ENCODE measurements at regions not wholly inside any gene's neighbourhood (a gene's known extent, or its start where the extent isn't known, plus 50 kb on each side); places are given as distances from the start of the nearest gene placed in this dataset.

GRCh38 chr14:34347683-34348082 lies 114.4 kb downstream of the SPTSSA start:
- no peak for DNase-seq

DNA sequence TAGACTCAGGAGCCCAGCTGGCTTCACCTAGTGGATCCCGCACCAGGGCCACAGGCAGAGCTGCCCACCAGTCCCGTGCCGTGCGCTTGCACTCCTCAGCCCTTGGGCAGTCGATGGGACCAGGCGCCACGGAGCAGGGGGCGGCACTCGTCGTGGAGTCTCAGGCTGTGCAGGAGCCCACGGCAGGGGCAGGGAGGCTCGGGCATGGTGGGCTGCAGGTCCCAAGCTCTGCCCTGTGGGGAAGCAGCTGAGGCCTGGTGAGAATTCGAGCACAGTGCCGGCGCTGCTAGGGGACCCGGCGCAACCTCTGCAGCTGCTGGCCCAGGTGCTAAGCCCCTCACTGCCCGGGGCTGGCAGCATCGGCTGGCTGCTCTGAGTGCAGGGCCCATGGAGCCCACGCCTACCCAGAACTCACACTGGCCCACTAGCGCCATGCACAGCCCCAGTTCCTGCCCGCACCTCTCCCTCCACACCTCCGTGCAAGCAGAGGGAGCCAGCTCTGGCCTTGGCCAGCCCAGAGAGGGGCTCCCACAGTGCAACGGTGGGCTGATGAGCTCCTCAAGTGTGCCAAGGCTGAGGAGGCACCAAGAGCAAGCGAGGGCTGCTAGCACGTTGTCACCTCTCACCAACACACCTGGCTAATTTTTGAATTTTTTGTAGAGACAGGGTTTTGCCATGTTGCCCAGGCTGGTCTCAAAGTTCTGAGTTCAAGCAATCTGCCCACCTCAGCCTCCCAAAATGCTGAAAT lies 116.1 kb downstream of the SPTSSA start:
- DNase-seq: no peak

GRCh38 chr14:34344318-34344717 lies 117.7 kb downstream of the SPTSSA start:
- no peak for DNase-seq

DNA sequence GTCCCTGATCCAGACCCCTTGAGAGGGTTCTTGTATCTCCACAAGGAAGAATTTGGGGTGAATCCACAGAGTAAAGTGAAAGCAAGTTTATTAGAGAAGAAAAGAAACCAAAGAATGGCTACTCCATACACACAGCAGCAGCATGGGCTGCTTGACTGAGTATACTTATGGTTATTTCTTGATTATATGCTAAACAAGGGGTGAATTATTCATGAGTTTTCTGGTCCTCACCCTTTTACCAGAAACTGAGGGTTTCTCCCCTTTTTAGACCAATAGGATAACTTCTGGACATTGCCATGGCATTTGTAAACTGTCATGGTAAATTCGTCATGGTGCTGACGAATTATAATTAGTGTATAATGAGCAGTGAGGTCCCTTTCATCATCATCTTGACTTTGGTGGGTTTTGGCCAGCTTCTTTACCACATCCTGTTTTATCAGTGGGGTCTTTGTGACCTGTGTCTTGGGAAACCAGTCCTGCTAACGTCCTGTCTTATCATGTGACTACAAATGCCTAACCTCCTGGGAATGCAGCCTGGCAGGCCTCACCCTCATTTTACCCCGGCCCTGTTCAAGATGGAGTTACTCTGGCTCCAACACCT lies 121.9 kb downstream of the SPTSSA start:
- DNase-seq: no peak

DNA sequence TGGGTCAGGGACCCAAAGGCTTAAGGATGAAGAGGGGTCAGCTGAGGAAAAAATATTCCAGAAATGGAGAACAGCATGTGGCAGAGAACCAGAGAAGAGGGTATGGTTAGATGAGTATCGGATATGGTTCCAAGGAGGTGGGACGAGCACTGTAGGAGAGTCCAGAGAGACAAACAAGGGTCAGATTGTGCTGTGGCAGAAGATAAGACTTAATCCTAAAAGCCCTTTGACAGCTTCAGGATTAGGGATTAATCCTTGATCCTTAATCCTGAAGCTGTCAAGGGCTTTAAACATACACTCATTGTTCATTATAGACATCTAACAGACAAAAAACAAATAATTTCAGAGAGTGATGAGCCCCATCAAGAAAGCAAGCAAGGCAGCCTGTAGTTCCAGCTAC lies 124.0 kb downstream of the SPTSSA start:
- DNase-seq: no peak

DNA sequence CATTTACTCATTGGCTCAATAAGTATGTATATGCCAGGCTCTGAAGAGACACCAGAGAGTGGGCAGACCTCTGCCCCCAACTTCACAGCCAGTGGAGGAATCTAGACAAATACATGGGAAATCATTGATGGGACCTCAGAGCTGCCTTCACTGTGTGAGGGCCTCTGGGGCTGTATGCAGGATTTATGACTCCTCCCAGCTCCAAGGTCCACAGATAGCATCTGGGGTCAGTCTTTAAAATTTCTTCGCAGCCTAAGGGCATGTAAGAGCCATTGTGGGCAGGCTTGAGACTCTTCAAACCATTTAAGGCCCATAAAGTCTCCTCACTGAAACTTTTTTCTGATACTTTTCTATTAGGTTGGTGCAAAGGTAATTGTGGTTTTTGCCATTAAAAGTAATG lies 125.5 kb downstream of the SPTSSA start:
- no peak for DNase-seq

DNA sequence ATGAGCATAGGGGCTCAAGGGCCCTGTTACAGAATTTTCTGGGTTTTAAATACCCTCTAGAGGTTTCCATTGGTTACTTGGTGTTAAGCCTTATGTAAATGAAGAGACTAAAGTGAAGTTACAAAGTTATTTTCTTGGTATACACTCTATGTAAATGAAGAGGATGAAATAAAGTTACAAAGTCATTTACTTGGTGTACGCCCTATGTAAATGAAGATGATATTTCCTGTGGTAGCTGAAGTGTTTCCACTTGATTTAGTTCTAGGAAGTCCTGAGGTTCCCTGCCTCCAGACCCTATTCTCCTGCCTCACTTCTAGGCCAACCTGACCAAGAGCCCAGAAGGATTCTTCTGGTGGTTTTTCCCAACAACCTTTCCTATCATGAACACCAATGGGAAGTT lies 126.1 kb downstream of the SPTSSA start:
- DNase-seq: no peak

DNA sequence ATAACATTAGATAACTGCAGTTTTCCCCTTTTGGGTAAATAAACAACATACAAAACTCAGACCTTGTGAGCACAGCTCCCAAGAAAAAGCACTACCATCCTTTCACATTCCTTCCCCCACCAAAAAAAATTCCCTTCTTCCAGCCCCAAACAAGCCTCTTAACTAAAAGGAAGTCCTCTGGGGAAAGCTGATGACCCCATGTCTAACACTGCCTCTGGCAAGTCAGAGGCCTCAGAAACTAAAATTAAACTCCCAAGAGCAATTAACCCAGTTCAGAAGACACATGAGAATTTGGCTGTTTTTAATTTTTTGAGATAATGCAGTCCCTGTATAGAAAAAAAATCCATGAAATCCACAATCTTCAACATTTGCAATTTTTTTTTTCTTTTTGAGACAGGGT lies 127.7 kb downstream of the SPTSSA start:
- DNase-seq: no peak

GRCh38 chr14:34331728-34332623 lies 130.1 kb downstream of the SPTSSA start:
- DNase-seq: peak; percentile 60

GRCh38 chr14:34330846-34331245 lies 131.2 kb downstream of the SPTSSA start:
- DNase-seq: no peak

DNA sequence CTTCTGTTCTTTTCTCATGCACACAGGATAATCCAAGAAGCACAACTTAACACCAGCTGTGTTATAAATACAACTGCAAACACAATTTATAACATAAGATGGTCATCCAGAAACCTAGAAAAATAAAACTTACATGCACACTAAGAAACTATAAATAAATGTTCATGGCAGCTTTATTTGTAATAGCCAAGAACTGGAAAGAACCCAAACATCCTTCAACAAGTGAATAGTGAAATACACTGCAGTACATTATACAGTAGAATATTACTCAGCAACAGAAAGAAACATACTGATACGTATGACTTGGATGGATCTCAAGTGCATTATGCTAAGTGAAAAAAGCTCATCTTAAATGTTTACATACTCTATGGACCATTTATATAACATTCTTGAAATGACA lies 132.7 kb downstream of the SPTSSA start:
- DNase-seq: no peak

- no peak for DNase-seq
These were observed 133.9 kb downstream of the SPTSSA start for GRCh38 chr14:34328178-34328577.

DNA sequence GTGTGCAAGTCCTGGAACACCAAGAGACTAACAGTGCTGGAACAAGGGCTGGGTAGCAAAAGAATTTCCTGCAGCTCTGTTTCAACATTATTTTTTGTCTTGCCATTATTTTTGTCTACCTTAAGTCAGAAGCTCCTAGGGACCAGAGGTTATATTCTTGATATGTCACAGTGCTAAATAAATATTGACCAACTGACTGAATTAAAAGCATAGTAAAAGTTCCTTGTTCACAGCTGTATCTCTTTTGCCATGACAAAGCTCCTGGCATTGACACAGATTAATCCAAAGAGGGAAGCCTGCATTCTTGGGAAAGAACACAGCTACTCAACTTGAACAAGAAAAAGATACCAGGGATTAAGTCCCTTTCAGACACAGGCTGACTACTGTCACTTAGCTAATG lies 136.5 kb downstream of the SPTSSA start:
- no peak for DNase-seq

DNA sequence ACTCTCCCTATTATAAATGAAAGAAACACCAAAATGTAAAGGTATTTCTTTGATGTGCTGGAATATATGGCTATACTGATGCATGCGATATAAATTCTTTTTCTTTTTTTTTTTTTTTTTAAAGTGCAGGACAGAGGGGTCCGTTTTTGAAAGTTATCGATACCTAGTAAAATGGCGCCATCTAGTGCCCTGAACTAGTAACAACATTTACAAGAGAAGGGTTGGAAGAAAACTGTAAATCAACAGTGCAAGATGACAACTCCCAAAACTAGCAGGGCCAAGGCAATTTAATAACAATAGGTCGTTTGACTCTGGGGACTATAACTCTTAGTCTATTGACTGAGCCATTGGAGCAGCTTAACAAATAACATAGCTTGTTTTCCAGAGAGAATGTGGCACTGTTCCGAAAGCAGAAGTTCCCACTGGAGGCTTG lies 137.7 kb downstream of the SPTSSA start:
- DNase-seq: no peak

DNA sequence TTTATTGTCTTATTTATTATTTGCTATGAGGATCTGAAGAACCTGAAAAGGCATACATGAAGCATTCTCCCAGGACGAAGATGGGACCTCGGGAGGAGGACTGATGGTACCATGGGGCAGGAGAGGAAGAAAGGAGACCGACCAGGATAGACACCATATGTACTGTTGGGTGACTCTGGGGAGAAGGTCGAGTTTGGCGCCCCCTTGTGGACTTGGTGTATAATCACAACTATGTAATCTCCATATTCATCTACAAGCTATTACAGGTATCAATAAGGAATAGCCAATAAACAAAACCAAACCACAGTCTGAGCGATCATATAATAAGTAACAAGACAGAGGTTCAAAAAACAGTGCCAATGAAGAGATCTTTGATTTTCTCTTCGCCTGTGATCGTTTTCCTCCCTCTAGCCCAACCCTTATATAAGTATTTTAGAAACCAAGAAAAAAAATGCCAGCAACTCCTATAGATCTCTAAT lies 139.1 kb downstream of the SPTSSA start:
- DNase-seq: peak; percentile 74

DNA sequence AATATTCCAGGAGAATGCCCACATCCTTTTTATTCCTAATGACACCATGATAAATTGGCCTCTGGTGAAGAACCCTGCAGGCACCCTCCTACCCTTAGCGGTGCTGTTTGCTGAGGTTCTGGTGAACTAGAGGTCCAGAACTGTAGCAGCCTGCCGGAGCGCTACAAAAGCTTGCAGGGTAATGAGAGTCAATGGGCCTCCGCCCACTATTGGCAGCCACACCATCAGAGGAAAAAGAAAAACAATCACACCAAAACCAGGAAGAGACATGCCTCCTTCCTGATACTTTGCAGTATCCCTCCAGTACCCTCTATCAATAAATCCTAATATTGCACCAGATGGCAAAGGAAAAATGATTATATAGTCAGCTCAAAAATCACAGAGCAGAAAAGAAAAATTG lies 142.9 kb downstream of the SPTSSA start:
- no peak for DNase-seq

DNA sequence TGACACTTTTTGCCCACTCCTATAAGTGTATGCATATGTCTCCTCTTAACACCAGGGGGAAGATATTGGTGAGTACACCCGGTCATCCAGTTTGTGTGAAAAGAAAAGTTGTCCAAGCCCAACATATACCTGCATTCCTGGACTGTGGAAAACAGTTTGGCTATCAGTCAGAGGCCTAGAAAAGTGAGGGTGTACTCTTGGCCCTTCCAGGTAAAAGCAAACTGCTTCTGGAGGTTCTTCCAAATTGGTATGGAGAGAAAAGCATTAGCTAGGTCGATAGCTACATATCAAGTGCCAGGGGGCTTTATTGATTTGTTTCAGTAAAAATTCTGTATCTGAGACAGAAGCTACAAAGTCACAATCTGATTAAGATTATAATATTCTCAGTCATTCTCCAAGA lies 144.0 kb downstream of the SPTSSA start:
- DNase-seq: no peak

DNA sequence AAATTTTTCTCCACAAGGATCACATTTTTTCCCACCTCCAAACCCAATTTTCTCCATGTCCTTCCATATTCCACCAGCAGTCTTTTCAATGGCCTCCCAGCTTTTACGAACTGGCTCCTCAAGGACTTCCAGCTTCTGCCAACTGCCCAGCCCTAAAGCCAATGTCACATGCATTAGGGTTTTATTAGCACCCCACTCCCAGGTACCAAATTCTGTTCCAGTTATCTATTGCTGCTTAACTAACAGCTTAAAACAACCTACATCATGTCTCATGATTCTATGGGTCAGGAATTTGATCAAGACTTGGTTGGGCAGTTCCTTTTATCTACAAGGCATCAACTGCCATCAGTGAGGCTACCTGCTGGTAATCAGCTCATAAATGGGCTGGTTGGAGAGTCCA lies 151.3 kb downstream of the SPTSSA start:
- DNase-seq: no peak

DNA sequence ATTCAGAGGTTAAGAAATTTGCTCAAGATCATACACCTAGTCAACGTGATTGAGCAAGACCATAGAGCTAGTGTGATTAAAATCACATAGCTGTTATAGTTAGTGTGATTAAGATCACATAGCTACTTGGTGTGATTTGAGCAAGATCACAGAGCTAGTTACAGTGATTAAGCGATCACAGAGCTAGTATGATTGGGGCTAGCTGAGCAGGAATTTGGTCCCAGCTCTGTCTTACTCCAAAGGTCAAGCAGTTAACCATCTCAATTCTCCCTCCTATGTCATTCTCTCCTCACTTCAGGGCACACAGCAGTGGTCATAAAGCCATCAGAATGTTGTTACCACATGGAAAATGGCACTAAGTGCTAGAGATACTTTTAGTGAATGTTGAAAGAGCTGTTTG lies 158.2 kb downstream of the SPTSSA start:
- no peak for DNase-seq

DNA sequence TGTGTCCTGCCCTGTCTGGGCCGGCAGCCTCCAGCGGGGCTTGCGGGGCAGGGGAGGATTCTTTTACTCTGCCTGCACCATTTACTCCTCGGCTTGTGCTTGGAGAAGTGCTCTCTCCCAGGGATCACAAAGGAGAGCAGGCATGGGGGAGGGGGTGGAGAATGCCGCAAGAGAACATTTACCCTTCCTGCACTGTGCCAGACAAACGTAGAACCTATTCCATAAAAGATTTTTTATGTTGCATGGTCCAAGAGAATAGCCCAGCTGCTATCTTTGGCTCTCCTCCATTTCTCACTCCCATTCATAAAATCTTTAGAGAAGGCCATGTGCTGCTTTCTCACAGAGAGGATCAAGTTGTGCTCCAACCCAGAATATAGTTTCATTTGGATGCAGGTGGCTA lies 159.4 kb downstream of the SPTSSA start:
- DNase-seq: no peak

GRCh38 chr14:34300882-34301734 lies 160.9 kb downstream of the SPTSSA start:
- no peak for DNase-seq

- no peak for DNase-seq
These were observed 161.7 kb downstream of the SPTSSA start for GRCh38 chr14:34300330-34300729.

DNA sequence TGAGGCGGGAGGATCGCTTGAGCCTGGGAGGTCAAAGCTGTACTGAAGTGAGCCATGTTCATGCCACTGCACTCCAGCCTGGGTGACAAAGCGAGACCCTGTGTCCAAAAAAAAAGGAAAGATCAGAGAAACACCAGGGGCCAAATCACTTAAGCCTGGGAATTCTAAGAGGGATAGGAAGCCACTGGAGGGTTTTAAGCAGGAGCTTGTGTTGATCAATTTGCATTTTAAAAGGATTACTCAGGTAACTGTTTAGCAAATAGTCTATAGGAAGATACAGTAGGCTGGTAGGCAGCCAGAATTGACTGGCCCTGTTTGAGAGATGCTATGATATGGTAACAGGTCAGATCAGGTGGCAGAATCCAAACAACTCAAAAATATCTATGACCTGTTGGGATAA lies 162.7 kb downstream of the SPTSSA start:
- no peak for DNase-seq
